ENCODE measurements at regions not wholly inside any gene's neighbourhood (a gene's known extent, or its start where the extent isn't known, plus 50 kb on each side); places are given as distances from the start of the nearest gene placed in this dataset.

GRCh38 chr4:121479808-121480207, 99.0 kb upstream of the QRFPR start:
- POLR2A ChIA-PET, result no interaction called here
- CTCF ChIA-PET, result no interaction called here
- Histone ChIP-seq H3K4me1 (ENCODE audit: control extremely low read depth in 1 of 4, control insufficient read depth in 4 of 4, insufficient read depth in 4 of 4, low read length in 3 of 4) (no peaks in the 10 kb centered on the region), H3K4me3 (ENCODE audit: control insufficient read depth in 1 of 7, extremely low read depth in 1 of 7, insufficient read depth in 4 of 7, low read depth in 2 of 7, low read length in 6 of 7) (no peak overlapping the region), H3K27me3 (replicated peaks in 2 of 5; ENCODE audit: control insufficient read depth in 4 of 5, insufficient read depth in 5 of 5, low read length in 4 of 5) (peaks cover 0 to 1% (median 0%) of the 10 kb centered on the region in 5 experiments), H3K36me3 (ENCODE audit: control insufficient read depth in 4 of 4, insufficient read depth in 4 of 4, low read length in 3 of 4) (no peaks in the 10 kb centered on the region), H3K9me3 (ENCODE audit: control extremely low read depth in 1 of 5, control insufficient read depth in 4 of 5, insufficient read depth in 2 of 5, low read depth in 1 of 5, low read length in 4 of 5) (no peaks in the 10 kb centered on the region), H3K27ac (ENCODE audit: insufficient read depth in 1 of 2, low read depth in 1 of 2, low read length in 2 of 2, poor library complexity in 1 of 2, severe bottlenecking in 2 of 2) (no peak overlapping the region)
- DNase-seq, result no peak
- WGBS (ENCODE audit: insufficient coverage), result 89% methylated on average over 1 of the region's 1 CpG

- no peaks in the 10 kb centered on the region for H3K9me3 ChIP-seq (ENCODE audit: control extremely low read depth in 1 of 5, control insufficient read depth in 4 of 5, insufficient read depth in 2 of 5, low read depth in 1 of 5, low read length in 4 of 5)
- DNase-seq, result no peak
- 100% methylated on average over 2 of the region's 2 CpGs for WGBS (ENCODE audit: insufficient coverage)
Measured at GRCh38 chr4:121477480-121477879, 96.7 kb upstream of the QRFPR start.

DNA sequence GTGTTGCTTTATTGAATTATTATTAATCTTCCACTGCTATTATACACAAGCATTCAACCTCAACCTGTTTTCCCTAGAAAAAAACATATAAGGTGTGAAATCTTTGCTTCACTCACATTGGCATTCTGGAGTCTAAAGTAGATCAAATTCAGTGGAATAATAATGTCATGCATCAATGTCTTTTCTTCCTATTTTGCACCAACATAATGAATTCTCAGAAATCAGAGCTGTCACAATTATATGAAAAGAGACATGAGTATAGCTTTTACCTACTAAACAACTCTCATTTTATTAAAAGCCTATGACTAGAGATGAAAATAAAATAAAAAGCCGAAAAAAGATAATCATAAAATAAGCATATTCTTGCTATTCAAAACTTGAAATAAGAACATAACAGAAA, 96.3 kb upstream of the QRFPR start:
- POLR2A ChIA-PET, result no interaction called here
- peaks cover 0 to 1% (median 0%) of the 10 kb centered on the region in 5 experiments for H3K27me3 ChIP-seq (replicated peaks in 2 of 5; ENCODE audit: control insufficient read depth in 4 of 5, insufficient read depth in 5 of 5, low read length in 4 of 5)
- CTCF ChIA-PET, result interaction anchor here (1.0 kb wide), 1 partner anchor 17 kb away, joined by 3 read pairs; no protein-coding TSS in a partner anchor
- no peak overlapping the region for H3K27ac ChIP-seq (ENCODE audit: insufficient read depth in 1 of 2, low read depth in 1 of 2, low read length in 2 of 2, poor library complexity in 1 of 2, severe bottlenecking in 2 of 2)
- no CpG with 5 or more reads among the region's 1 CpG for WGBS (ENCODE audit: insufficient coverage)
- no peak overlapping the region for H3K4me3 ChIP-seq (ENCODE audit: control insufficient read depth in 1 of 7, extremely low read depth in 1 of 7, insufficient read depth in 4 of 7, low read depth in 2 of 7, low read length in 6 of 7)
- no peaks in the 10 kb centered on the region for H3K4me1 ChIP-seq (ENCODE audit: control extremely low read depth in 1 of 4, control insufficient read depth in 4 of 4, insufficient read depth in 4 of 4, low read length in 3 of 4)
- no peaks in the 10 kb centered on the region for H3K36me3 ChIP-seq (ENCODE audit: control insufficient read depth in 4 of 4, insufficient read depth in 4 of 4, low read length in 3 of 4)
- no peak for DNase-seq
- no peaks in the 10 kb centered on the region for H3K9me3 ChIP-seq (ENCODE audit: control extremely low read depth in 1 of 5, control insufficient read depth in 4 of 5, insufficient read depth in 2 of 5, low read depth in 1 of 5, low read length in 4 of 5)

More at GRCh38 chr4:121477480-121477879, 96.7 kb upstream of the QRFPR start:
- peaks cover 0 to 1% (median 0%) of the 10 kb centered on the region in 5 experiments for H3K27me3 ChIP-seq (replicated peaks in 2 of 5; ENCODE audit: control insufficient read depth in 4 of 5, insufficient read depth in 5 of 5, low read length in 4 of 5)
- H3K36me3 ChIP-seq (ENCODE audit: control insufficient read depth in 4 of 4, insufficient read depth in 4 of 4, low read length in 3 of 4), result no peaks in the 10 kb centered on the region
- H3K27ac ChIP-seq (ENCODE audit: insufficient read depth in 1 of 2, low read depth in 1 of 2, low read length in 2 of 2, poor library complexity in 1 of 2, severe bottlenecking in 2 of 2), result no peak overlapping the region
- ChIA-PET CTCF (interaction anchor here (1.0 to 1.6 kb wide), 2 partner anchors 16 to 17 kb away, joined by 3 to 5 read pairs; no protein-coding TSS in a partner anchor), POLR2A (no interaction called here)
- H3K4me1 ChIP-seq (ENCODE audit: control extremely low read depth in 1 of 4, control insufficient read depth in 4 of 4, insufficient read depth in 4 of 4, low read length in 3 of 4), result no peaks in the 10 kb centered on the region
- H3K4me3 ChIP-seq (ENCODE audit: control insufficient read depth in 1 of 7, extremely low read depth in 1 of 7, insufficient read depth in 4 of 7, low read depth in 2 of 7, low read length in 6 of 7), result no peak overlapping the region

DNA sequence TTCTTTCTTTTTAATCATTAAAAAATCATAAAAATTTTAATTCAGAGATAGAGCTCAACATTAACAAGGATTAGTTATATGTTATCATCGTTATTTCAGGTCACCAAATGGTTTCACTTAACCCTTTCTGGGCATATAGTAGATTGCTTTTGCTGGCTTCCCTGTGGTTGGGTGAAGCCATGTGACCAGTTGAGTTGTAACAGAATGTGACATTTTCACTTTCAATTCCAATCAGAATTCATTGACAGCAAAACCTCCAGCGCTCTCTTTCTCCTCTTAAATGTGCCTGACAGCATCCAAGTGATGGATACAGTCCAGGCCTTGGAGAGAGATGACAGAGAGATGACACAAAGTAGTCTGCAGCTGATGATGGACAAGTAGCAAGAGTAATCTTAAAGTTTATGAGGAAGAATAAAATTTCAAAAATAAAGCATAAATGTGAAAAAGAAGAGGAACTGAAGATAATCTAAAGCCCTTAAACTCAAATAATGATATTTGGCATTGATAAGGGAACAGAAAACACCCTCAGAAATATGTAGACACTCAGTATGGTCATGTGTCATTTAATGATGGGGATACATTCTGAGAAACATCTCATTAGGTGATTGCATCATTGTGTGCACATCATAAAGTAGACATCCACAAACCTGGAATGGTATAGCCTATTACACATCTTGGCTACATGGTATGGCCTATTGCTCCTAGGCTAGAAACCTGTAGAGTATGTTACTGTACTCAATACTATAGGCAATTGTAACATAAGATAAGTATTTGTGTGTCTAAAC, 92.3 kb upstream of the QRFPR start:
- Histone ChIP-seq H3K36me3 (ENCODE audit: control insufficient read depth in 4 of 4, insufficient read depth in 4 of 4, low read length in 3 of 4) (no peaks in the 10 kb centered on the region), H3K9me3 (ENCODE audit: control extremely low read depth in 1 of 5, control insufficient read depth in 4 of 5, insufficient read depth in 2 of 5, low read depth in 1 of 5, low read length in 4 of 5) (peaks cover 0 to 5% (median 0%) of the 10 kb centered on the region in 5 experiments), H3K4me1 (ENCODE audit: control extremely low read depth in 1 of 4, control insufficient read depth in 4 of 4, insufficient read depth in 4 of 4, low read length in 3 of 4) (no peaks in the 10 kb centered on the region), H3K27ac (ENCODE audit: insufficient read depth in 1 of 2, low read depth in 1 of 2, low read length in 2 of 2, poor library complexity in 1 of 2, severe bottlenecking in 2 of 2) (no peak overlapping the region), H3K27me3 (replicated peaks in 2 of 5; ENCODE audit: control insufficient read depth in 4 of 5, insufficient read depth in 5 of 5, low read length in 4 of 5) (no peaks in the 10 kb centered on the region), H3K4me3 (ENCODE audit: control insufficient read depth in 1 of 7, extremely low read depth in 1 of 7, insufficient read depth in 4 of 7, low read depth in 2 of 7, low read length in 6 of 7) (no peak overlapping the region)
- DNase-seq, result no peak
- ChIA-PET POLR2A (no interaction called here), CTCF (interaction anchor here (0.9 kb wide), 2 partner anchors 11 kb away, joined by 4 to 5 read pairs; no protein-coding TSS in a partner anchor)
- WGBS (ENCODE audit: insufficient coverage), result no CpG with 5 or more reads among the region's 2 CpGs

GRCh38 chr4:121464854-121465253, 84.0 kb upstream of the QRFPR start:
- ChIA-PET POLR2A (no interaction called here), CTCF (interaction anchor here (1.7 kb wide), 1 partner anchor 14 kb away, joined by 3 read pairs; no protein-coding TSS in a partner anchor)
- peak; percentile 56 to 88 (median 81) for DNase-seq
- Histone ChIP-seq H3K36me3 (ENCODE audit: control insufficient read depth in 4 of 4, insufficient read depth in 4 of 4, low read length in 3 of 4) (no peaks in the 10 kb centered on the region), H3K27ac (ENCODE audit: insufficient read depth in 1 of 2, low read depth in 1 of 2, low read length in 2 of 2, poor library complexity in 1 of 2, severe bottlenecking in 2 of 2) (no peak overlapping the region), H3K4me3 (ENCODE audit: control insufficient read depth in 1 of 7, extremely low read depth in 1 of 7, insufficient read depth in 4 of 7, low read depth in 2 of 7, low read length in 6 of 7) (no peak overlapping the region), H3K9me3 (ENCODE audit: control extremely low read depth in 1 of 5, control insufficient read depth in 4 of 5, insufficient read depth in 2 of 5, low read depth in 1 of 5, low read length in 4 of 5) (peaks cover 0 to 8% (median 2%) of the 10 kb centered on the region in 5 experiments), H3K4me1 (ENCODE audit: control extremely low read depth in 1 of 4, control insufficient read depth in 4 of 4, insufficient read depth in 4 of 4, low read length in 3 of 4) (peaks cover 0 to 8% (median 0%) of the 10 kb centered on the region in 4 experiments), H3K27me3 (replicated peaks in 2 of 5; ENCODE audit: control insufficient read depth in 4 of 5, insufficient read depth in 5 of 5, low read length in 4 of 5) (peaks cover 0 to 2% (median 0%) of the 10 kb centered on the region in 5 experiments)
- no CpG with 5 or more reads among the region's 2 CpGs for WGBS (ENCODE audit: insufficient coverage)

DNA sequence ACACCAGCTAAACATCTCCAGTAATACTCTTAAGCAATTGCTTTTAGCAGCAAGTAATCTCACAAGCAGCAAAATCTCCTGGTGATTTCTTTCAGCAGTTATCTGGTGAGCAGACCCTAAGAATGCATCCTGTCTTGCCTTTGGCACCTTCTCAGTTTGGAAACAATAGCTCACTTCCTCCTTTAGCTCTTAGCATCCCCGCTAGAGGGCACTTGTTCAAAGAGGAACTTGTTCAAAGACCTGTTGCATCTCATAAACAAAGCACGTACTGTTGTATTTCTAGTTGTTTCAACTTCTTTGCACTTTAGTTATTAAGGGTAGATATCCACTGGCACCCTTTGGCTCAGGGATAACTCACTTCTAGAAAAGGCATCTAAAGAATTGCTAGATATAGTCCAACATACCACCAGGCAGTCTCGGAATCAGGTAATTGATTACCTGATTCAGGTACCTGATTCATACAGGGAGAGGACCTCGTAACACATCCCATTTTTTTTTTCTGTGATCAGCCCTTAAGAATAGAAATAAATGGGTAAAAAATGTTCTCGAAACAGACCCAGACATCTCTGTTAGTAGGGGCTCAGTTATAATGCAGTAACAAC, 81.9 kb upstream of the QRFPR start:
- ChIA-PET CTCF (interaction anchor here (0.9 to 1.8 kb wide), 11 partner anchors 8 to 274 kb away, joined by 3 to 5 read pairs (median 3); no protein-coding TSS in a partner anchor), POLR2A (no interaction called here)
- Histone ChIP-seq H3K36me3 (ENCODE audit: control insufficient read depth in 4 of 4, insufficient read depth in 4 of 4, low read length in 3 of 4) (no peaks in the 10 kb centered on the region), H3K27ac (ENCODE audit: insufficient read depth in 1 of 2, low read depth in 1 of 2, low read length in 2 of 2, poor library complexity in 1 of 2, severe bottlenecking in 2 of 2) (no peak overlapping the region), H3K9me3 (ENCODE audit: control extremely low read depth in 1 of 5, control insufficient read depth in 4 of 5, insufficient read depth in 2 of 5, low read depth in 1 of 5, low read length in 4 of 5) (peaks cover 0 to 4% (median 0%) of the 10 kb centered on the region in 5 experiments), H3K4me1 (ENCODE audit: control extremely low read depth in 1 of 4, control insufficient read depth in 4 of 4, insufficient read depth in 4 of 4, low read length in 3 of 4) (peaks cover 0 to 8% (median 0%) of the 10 kb centered on the region in 4 experiments), H3K27me3 (replicated peaks in 2 of 5; ENCODE audit: control insufficient read depth in 4 of 5, insufficient read depth in 5 of 5, low read length in 4 of 5) (peaks cover 0 to 2% (median 0%) of the 10 kb centered on the region in 5 experiments), H3K4me3 (ENCODE audit: control insufficient read depth in 1 of 7, extremely low read depth in 1 of 7, insufficient read depth in 4 of 7, low read depth in 2 of 7, low read length in 6 of 7) (no peak overlapping the region)
- 38% methylated on average over 3 of the region's 5 CpGs for WGBS (ENCODE audit: insufficient coverage)
- peak; percentile 75 to 95 (median 94) for DNase-seq

DNA sequence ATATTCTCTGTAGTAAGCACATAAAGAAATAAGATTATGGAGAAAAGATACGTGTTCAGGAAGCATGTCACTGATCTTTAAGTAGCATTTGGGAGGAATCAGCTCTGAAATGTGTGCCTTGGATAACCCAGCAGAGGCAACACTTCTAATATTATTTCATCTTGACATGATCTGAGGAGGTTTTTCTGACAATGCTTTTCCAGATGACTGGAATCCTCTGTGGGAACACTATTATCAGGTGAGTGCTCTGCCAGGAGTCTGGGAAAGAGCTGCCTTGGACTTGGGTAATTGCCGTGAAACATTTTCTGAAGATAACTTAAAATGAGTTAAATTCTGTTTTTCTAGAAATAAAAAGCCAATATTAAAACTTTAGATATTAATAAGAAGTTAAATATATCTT, 78.2 kb upstream of the QRFPR start:
- Histone ChIP-seq H3K36me3 (ENCODE audit: control insufficient read depth in 4 of 4, insufficient read depth in 4 of 4, low read length in 3 of 4) (no peaks in the 10 kb centered on the region), H3K4me3 (ENCODE audit: control insufficient read depth in 1 of 7, extremely low read depth in 1 of 7, insufficient read depth in 4 of 7, low read depth in 2 of 7, low read length in 6 of 7) (no peak overlapping the region), H3K4me1 (ENCODE audit: control extremely low read depth in 1 of 4, control insufficient read depth in 4 of 4, insufficient read depth in 4 of 4, low read length in 3 of 4) (peaks cover 0 to 4% (median 0%) of the 10 kb centered on the region in 4 experiments), H3K9me3 (ENCODE audit: control extremely low read depth in 1 of 5, control insufficient read depth in 4 of 5, insufficient read depth in 2 of 5, low read depth in 1 of 5, low read length in 4 of 5) (no peaks in the 10 kb centered on the region), H3K27me3 (replicated peaks in 2 of 5; ENCODE audit: control insufficient read depth in 4 of 5, insufficient read depth in 5 of 5, low read length in 4 of 5) (peaks cover 0 to 5% (median 0%) of the 10 kb centered on the region in 5 experiments), H3K27ac (ENCODE audit: insufficient read depth in 1 of 2, low read depth in 1 of 2, low read length in 2 of 2, poor library complexity in 1 of 2, severe bottlenecking in 2 of 2) (no peak overlapping the region)
- 100% methylated on average over 1 of the region's 2 CpGs for WGBS (ENCODE audit: insufficient coverage)
- POLR2A ChIA-PET, result no interaction called here
- CTCF ChIA-PET, result interaction anchor here (1.1 kb wide), 1 partner anchor 19 kb away, joined by 4 read pairs; no protein-coding TSS in a partner anchor
- no peak for DNase-seq
